ENCODE measurements at regions not wholly inside any gene's neighbourhood (a gene's known extent, or its start where the extent isn't known, plus 50 kb on each side); places are given as distances from the start of the nearest gene placed in this dataset.
"Not testable (repeated sequence)": the region's sequence is repeated elsewhere in the genome, so short reads cannot be mapped to it uniquely, and the experiment has no call there.

- ATAC-seq: no peak
- Histone ChIP-seq H3K36me3 (ENCODE audit: low read depth) (no peaks in the 10 kb centered on the region), H3K9me3 (peaks cover 5% of the 10 kb centered on the region), H3K4me1 (ENCODE audit: low read depth) (no peaks in the 10 kb centered on the region), H3K4me3 (no peak overlapping the region)
- intact Hi-C loops (cut with DNase I, micrococcal nuclease): no loop called here
- no peak for TF ChIP-seq CTCF (IDR thresholded peaks at IDR 0.05)
- no peak for DNase-seq
These were observed 1016.9 kb upstream of the ALCAM start for GRCh38 chr3:104349836-104350235.

DNA sequence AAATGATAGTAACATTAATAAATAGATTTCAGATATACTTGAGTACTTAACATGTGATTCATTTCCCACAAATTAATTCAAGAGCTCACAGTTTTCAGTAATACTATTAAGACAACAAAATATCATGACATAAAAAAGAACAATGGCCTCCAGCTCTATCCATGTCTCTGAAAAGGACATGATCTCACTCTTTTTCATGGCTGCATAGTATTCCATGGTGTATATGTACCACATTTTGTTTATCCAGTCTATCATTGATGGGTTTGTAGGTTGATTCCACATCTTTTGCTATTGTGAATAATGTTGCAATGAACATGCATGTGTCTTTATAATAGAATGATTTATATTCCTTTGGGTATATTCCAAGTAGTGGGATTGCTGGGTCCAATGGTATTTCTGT, 1012.8 kb upstream of the ALCAM start:
- ATAC-seq (no peak), DNase-seq (no peak)
- no peaks in the 10 kb centered on the region for H3K36me3 ChIP-seq (ENCODE audit: low read depth)
- intact Hi-C loops (cut with DNase I, micrococcal nuclease): no loop called here
- TF ChIP-seq CTCF (IDR thresholded peaks at IDR 0.05): no peak
- H3K9me3 ChIP-seq: peaks cover 3% of the 10 kb centered on the region
- no peaks in the 10 kb centered on the region for H3K4me1 ChIP-seq (ENCODE audit: low read depth)
- no peak overlapping the region for H3K4me3 ChIP-seq

DNA sequence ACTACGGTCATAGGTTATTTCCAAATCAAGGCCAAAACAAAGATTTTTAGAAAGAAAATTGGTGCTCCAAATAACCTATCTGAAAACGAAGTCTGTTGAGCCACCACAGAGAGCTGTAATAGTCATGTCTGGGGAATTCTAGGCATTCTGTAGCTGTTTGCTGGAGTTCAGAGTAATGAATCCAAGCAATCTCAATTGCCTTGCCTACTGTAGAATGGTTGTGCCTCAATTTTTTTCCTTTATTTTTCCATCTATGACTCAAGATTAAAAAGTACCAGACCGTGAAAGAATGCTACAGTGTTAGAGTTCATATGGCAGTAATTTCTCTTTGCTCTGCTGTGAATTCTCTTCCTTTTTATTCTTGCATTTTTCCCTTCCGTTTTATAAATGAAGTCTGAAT, 1007.2 kb upstream of the ALCAM start:
- TF ChIP-seq CTCF (IDR thresholded peaks at IDR 0.05): no peak
- H3K4me1 ChIP-seq (ENCODE audit: low read depth): no peaks in the 10 kb centered on the region
- ATAC-seq (no peak), DNase-seq (no peak)
- no peak overlapping the region for H3K4me3 ChIP-seq
- intact Hi-C loops (cut with DNase I, micrococcal nuclease): no loop called here
- peaks cover 9% of the 10 kb centered on the region for H3K9me3 ChIP-seq
- no peaks in the 10 kb centered on the region for H3K36me3 ChIP-seq (ENCODE audit: low read depth)

DNA sequence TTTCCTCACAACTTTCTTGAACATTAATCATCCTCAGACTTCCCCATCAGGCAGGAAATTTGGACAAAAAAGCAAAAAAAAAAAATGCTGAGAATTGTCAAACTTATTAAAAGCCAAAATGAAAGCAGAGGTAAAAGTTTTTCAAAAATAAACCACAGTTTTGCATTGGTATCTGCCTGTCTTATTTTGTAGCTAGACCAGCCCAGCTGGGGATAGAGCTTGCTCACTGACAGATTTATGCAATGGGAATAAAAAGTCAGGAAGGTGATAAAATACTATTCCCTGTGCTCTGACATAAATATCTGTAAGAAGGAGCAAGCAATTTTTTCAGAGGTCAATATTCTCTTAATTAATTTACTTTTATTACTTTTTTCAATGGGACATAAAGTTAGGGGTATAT, 1006.7 kb upstream of the ALCAM start:
- no peak overlapping the region for H3K4me3 ChIP-seq
- no peak for TF ChIP-seq CTCF (IDR thresholded peaks at IDR 0.05)
- no peak for DNase-seq
- no peaks in the 10 kb centered on the region for H3K4me1 ChIP-seq (ENCODE audit: low read depth)
- no peaks in the 10 kb centered on the region for H3K36me3 ChIP-seq (ENCODE audit: low read depth)
- peaks cover 9% of the 10 kb centered on the region for H3K9me3 ChIP-seq
- ATAC-seq: no peak
- intact Hi-C loops (cut with DNase I, micrococcal nuclease): no loop called here

DNA sequence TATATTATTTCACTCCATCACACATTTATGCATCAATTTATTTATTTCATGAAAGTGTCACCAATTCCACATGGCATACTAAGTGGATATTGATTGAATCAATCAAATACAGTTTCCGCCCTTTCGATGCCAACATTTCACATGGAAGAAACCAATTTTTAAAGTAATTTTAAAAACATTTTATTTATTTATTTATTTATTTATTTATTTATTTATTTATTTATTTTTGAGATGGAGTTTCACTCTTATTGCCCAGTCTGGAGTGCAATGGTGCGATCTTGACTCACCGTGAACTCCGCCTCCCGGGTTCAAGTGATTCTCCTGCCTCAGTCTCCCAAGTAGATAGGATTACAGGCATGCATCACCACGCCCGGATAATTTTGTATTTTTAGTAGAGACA, 1005.0 kb upstream of the ALCAM start:
- H3K4me1 ChIP-seq (ENCODE audit: low read depth); ATAC-seq; H3K9me3 ChIP-seq; H3K4me3 ChIP-seq; intact Hi-C loops (cut with DNase I, micrococcal nuclease); H3K36me3 ChIP-seq (ENCODE audit: low read depth); DNase-seq: not testable (repeated sequence)

DNA sequence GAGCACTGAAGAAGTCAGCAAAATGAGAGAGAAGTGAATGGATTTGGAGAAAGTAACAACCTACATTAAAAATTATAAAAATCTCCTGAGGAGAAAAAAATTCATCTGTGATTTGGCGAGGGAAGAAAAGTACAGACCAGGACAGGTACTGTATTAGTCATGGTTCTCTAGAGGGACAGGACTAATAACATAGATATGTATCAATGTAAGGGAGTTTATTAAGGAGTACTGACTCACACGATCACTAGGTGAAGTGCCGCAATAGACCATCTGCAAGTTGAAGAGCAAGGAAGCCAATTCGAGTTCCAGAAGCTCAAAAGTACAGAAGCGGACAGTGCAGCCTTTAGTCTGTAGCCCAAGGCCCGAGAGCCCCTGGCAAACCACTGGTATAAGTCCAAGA, 1004.4 kb upstream of the ALCAM start:
- ATAC-seq (no peak), DNase-seq (no peak)
- no peak for TF ChIP-seq CTCF (IDR thresholded peaks at IDR 0.05)
- Histone ChIP-seq H3K36me3 (ENCODE audit: low read depth) (no peaks in the 10 kb centered on the region), H3K4me3 (no peak overlapping the region), H3K9me3 (peaks cover 12% of the 10 kb centered on the region), H3K4me1 (ENCODE audit: low read depth) (no peaks in the 10 kb centered on the region)
- intact Hi-C loops (cut with DNase I, micrococcal nuclease): no loop called here
